IPS-15b (cell line): ENCODE measurements at regions not wholly inside any gene's neighbourhood (a gene's known extent, or its start where the extent isn't known, plus 50 kb on each side); places are given as distances from the start of the nearest gene placed in this dataset.

Source experiments
- H3K27me3 ChIP-seq: one replicate; pipeline ENCODE4 v1.6.1; 2013; ENCODE audit warnings: low read length; ENCODE audit not compliant: control insufficient read depth, insufficient read depth
- H3K36me3 ChIP-seq: one replicate; pipeline ENCODE4 v1.6.1; 2013; ENCODE audit warnings: low read length; ENCODE audit not compliant: control insufficient read depth, insufficient read depth
- H3K4me1 ChIP-seq: one replicate; pipeline ENCODE4 v1.6.1; 2013; ENCODE audit warnings: mild to moderate bottlenecking, low read length; ENCODE audit not compliant: control insufficient read depth, insufficient read depth
- H3K4me3 ChIP-seq: one replicate; pipeline ENCODE4 v1.5.1; 2013; ENCODE audit warnings: low read depth, low read length
- H3K9ac ChIP-seq: one replicate; pipeline ENCODE4 v1.6.1; 2013; ENCODE audit warnings: low read depth, mild to moderate bottlenecking, low read length
- H3K9me3 ChIP-seq: one replicate; pipeline ENCODE4 v1.6.1; 2013; ENCODE audit warnings: mild to moderate bottlenecking, low read length; ENCODE audit not compliant: control insufficient read depth, insufficient read depth

GRCh38 chr10:8758029-8758428 lies 703.5 kb downstream of the GATA3 start:
- no peaks in the 10 kb centered on the region for H3K36me3 ChIP-seq
- H3K27me3 ChIP-seq = no peaks in the 10 kb centered on the region
- no peak overlapping the region for H3K4me3 ChIP-seq

GRCh38 chr10:8766899-8767298 lies 712.4 kb downstream of the GATA3 start:
- Histone ChIP-seq H3K9ac (no peak overlapping the region), H3K36me3 (no peaks in the 10 kb centered on the region), H3K9me3 (no peaks in the 10 kb centered on the region), H3K4me1 (peaks cover 3% of the 10 kb centered on the region), H3K27me3 (no peaks in the 10 kb centered on the region), H3K4me3 (no peak overlapping the region)

More at GRCh38 chr10:8758029-8758428, 703.5 kb downstream of the GATA3 start:
- Histone ChIP-seq H3K4me1 (no peaks in the 10 kb centered on the region), H3K9ac (no peak overlapping the region), H3K9me3 (no peaks in the 10 kb centered on the region)

- Histone ChIP-seq H3K9ac (no peak overlapping the region), H3K4me3 (no peak overlapping the region), H3K9me3 (no peaks in the 10 kb centered on the region), H3K4me1 (peaks cover 3% of the 10 kb centered on the region), H3K36me3 (no peaks in the 10 kb centered on the region), H3K27me3 (no peaks in the 10 kb centered on the region)
Observed at GRCh38 chr10:8767591-8767990, 713.1 kb downstream of the GATA3 start.

- Histone ChIP-seq H3K4me3 (no peak overlapping the region), H3K4me1 (peaks cover 3% of the 10 kb centered on the region), H3K9me3 (no peaks in the 10 kb centered on the region), H3K9ac (no peak overlapping the region), H3K36me3 (no peaks in the 10 kb centered on the region), H3K27me3 (no peaks in the 10 kb centered on the region)
Observed at GRCh38 chr10:8768341-8768740, 713.9 kb downstream of the GATA3 start.

GRCh38 chr10:8768852-8769251 lies 714.4 kb downstream of the GATA3 start:
- no peaks in the 10 kb centered on the region for H3K9me3 ChIP-seq
- no peak overlapping the region for H3K9ac ChIP-seq
- H3K4me1 ChIP-seq = peaks cover 3% of the 10 kb centered on the region
- no peak overlapping the region for H3K4me3 ChIP-seq
- no peaks in the 10 kb centered on the region for H3K36me3 ChIP-seq
- no peaks in the 10 kb centered on the region for H3K27me3 ChIP-seq

GRCh38 chr10:8776926-8777622 lies 722.6 kb downstream of the GATA3 start:
- Histone ChIP-seq H3K9ac (no peak overlapping the region), H3K9me3 (no peaks in the 10 kb centered on the region), H3K4me1 (no peaks in the 10 kb centered on the region), H3K4me3 (no peak overlapping the region), H3K36me3 (no peaks in the 10 kb centered on the region), H3K27me3 (no peaks in the 10 kb centered on the region)

GRCh38 chr10:8778713-8779112 lies 724.2 kb downstream of the GATA3 start:
- H3K36me3 ChIP-seq = no peaks in the 10 kb centered on the region
- H3K4me1 ChIP-seq = no peaks in the 10 kb centered on the region
- no peak overlapping the region for H3K4me3 ChIP-seq
- H3K9ac ChIP-seq = no peak overlapping the region
- no peaks in the 10 kb centered on the region for H3K27me3 ChIP-seq
- H3K9me3 ChIP-seq = no peaks in the 10 kb centered on the region

- Histone ChIP-seq H3K9me3 (peaks cover 3% of the 10 kb centered on the region), H3K4me3 (no peak overlapping the region), H3K36me3 (no peaks in the 10 kb centered on the region), H3K27me3 (no peaks in the 10 kb centered on the region), H3K4me1 (no peaks in the 10 kb centered on the region), H3K9ac (no peak overlapping the region)
Observed at GRCh38 chr10:8787649-8788048, 733.2 kb downstream of the GATA3 start.

- H3K4me3 ChIP-seq = no peak overlapping the region
- no peaks in the 10 kb centered on the region for H3K27me3 ChIP-seq
- H3K36me3 ChIP-seq = no peaks in the 10 kb centered on the region
- peaks cover 3% of the 10 kb centered on the region for H3K9me3 ChIP-seq
- H3K9ac ChIP-seq = no peak overlapping the region
- H3K4me1 ChIP-seq = no peaks in the 10 kb centered on the region
Observed at GRCh38 chr10:8790390-8790789, 735.9 kb downstream of the GATA3 start.

- Histone ChIP-seq H3K9ac (no peak overlapping the region), H3K4me3 (no peak overlapping the region), H3K27me3 (no peaks in the 10 kb centered on the region), H3K4me1 (no peaks in the 10 kb centered on the region), H3K9me3 (no peaks in the 10 kb centered on the region), H3K36me3 (no peaks in the 10 kb centered on the region)
Observed at GRCh38 chr10:8794860-8795259, 740.4 kb downstream of the GATA3 start.

GRCh38 chr10:8800426-8800825 lies 745.9 kb downstream of the GATA3 start:
- Histone ChIP-seq H3K36me3 (no peaks in the 10 kb centered on the region), H3K4me1 (no peaks in the 10 kb centered on the region), H3K4me3 (no peak overlapping the region), H3K9me3 (no peaks in the 10 kb centered on the region), H3K27me3 (peaks cover 8% of the 10 kb centered on the region), H3K9ac (no peak overlapping the region)

GRCh38 chr10:8803992-8804391 lies 749.5 kb downstream of the GATA3 start:
- no peaks in the 10 kb centered on the region for H3K4me1 ChIP-seq
- peaks cover 10% of the 10 kb centered on the region for H3K27me3 ChIP-seq
- no peak overlapping the region for H3K4me3 ChIP-seq
- H3K9ac ChIP-seq = no peak overlapping the region
- no peaks in the 10 kb centered on the region for H3K36me3 ChIP-seq
- H3K9me3 ChIP-seq = no peaks in the 10 kb centered on the region
